Gastrocnemius medialis (tissue), 4 donors: ENCODE measurements at regions not wholly inside any gene's neighbourhood (a gene's known extent, or its start where the extent isn't known, plus 50 kb on each side); places are given as distances from the start of the nearest gene placed in this dataset.

ENCODE experiments used
- ATAC-seq, 2 donors: fragments of 150-250 bp; one replicate each; pipeline ENCODE4 v1.9.1; 2016
- DNase-seq, 2 donors: peaks; one replicate each; pipeline ENCODE4 v3.0.0-alpha.2; 2019
- H3K27ac ChIP-seq, 4 donors: fragments of 200-600 bp; sonication (generic); 1 replicate in 1 of 4; 2 replicates in 3 of 4; pipeline ENCODE4 v1.5.1; 2016 to 2018; ENCODE audit warnings: mild to moderate bottlenecking in 2 of 4, moderate library complexity in 1 of 4
- H3K27me3 ChIP-seq, 3 donors: fragments of 200-600 bp; sonication (generic) in 2 of 3; 1 replicate in 1 of 3; 2 replicates in 2 of 3; pipeline versions ENCODE4 v1.5.1 to v1.6.0; 2016 to 2019; ENCODE audit warnings: mild to moderate bottlenecking in 1 of 3, moderate library complexity in 1 of 3
- H3K36me3 ChIP-seq, 2 donors: fragments of 200-600 bp; sonication (generic) in 1 of 2; one replicate each; pipeline ENCODE4 v1.5.1; 2017 to 2018
- H3K4me1 ChIP-seq, 2 donors: fragments of 200-600 bp; sonication (generic) in 1 of 2; one replicate each; pipeline ENCODE4 v1.5.1; 2016 to 2017; ENCODE audit warnings: mild to moderate bottlenecking in 2 of 2
- H3K4me3 ChIP-seq, 4 donors: fragments of 200-600 bp; sonication (generic) in 3 of 4; 1 replicate in 1 of 4; 2 replicates in 3 of 4; pipeline ENCODE4 v1.5.1; 2016 to 2019; ENCODE audit warnings: mild to moderate bottlenecking in 2 of 4
- H3K9me3 ChIP-seq, 3 donors: fragments of 200-600 bp; sonication (generic) in 2 of 3; 1 replicate in 1 of 3; 2 replicates in 2 of 3; pipeline ENCODE4 v1.5.1; 2016 to 2019
- POLR2A ChIP-seq, 2 donors: fragments of 450-650 bp; IDR thresholded peaks; one replicate each; pipeline ENCODE4 v1.6.1; 2017; ENCODE audit warnings: antibody characterized with exemption in 2 of 2, mild to moderate bottlenecking in 2 of 2, moderate library complexity in 2 of 2
- in situ Hi-C, 4 donors: fragments of 200-750 bp; cut with MboI; loops; one replicate each; pipeline versions ENCODE4 v1.15.0 to v1.8.0; 2017; ENCODE audit warnings: low sequenced_read_pairs in 4 of 4
- intact Hi-C: fragments of 100-400 bp; cut with DNase I; formaldehyde crosslinking; loops from one replicate; pipeline ENCODE4 v1.15.1; 2023; ENCODE audit warnings: low total_unique reads
- TF ChIP-seq, protein P1 (sequence below), 5 experiments: fragments of 450-650 bp in 3 of 5; fragments of 200-600 bp in 2 of 5; sonication (generic) in 2 of 5; IDR thresholded peaks in 4 of 5; conservative IDR thresholded peaks in 1 of 5; 1 replicate in 4 of 5; 2 replicates in 1 of 5; pipeline ENCODE4 v1.5.1; 2016 to 2019; ENCODE audit warnings: antibody characterized with exemption in 5 of 5, mild to moderate bottlenecking in 3 of 5, moderate library complexity in 3 of 5

DNA sequence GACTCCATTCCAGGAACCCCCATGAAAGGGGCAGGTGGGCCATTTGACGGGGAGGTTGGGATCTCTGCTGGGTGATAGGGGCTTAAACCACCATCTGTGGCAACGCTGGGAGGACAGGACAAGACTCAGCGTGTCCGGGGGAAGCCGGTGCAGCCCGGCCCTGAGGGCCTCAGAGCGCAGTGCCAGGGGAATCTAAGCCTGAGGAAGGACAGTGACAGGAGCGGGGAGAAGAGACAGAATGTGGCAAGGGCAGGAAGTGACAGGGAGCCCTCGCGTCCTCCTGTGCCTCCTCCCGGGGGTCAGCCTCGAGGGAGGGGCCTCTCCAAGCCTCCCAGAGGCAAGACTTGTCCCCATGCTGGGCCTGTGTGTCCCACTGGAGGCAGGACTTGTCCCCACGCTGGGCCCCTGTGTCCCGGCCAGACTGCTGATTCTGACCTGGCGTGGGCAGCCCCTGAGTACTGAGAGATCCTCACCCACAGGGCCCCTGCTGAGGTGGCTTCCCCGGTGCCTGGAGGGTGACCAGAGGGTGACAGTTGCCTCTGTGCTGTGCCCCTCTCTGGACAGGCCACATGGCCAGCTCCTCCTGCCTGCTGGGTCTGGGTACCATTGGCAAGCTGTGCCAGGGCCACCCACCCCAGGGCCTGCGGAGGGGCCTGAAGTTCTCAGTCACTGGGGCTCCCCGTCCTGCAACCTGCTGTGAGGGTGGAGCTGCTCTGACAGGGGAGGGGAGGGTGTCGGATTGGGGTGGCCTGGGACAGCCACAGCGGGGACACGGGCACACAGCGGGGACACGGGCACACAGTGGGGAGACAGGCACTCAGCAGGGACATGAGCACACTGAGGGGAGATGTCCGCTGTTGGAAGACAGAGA is 676.2 kb downstream of the BRD1 start:
- Histone ChIP-seq H3K9me3 (no peaks in the 10 kb centered on the region), H3K36me3 (no peaks in the 10 kb centered on the region), H3K27ac (no peak overlapping the region), H3K27me3 (peaks cover 0 to 7% (median 0%) of the 10 kb centered on the region in 3 donors), H3K4me3 (no peak overlapping the region), H3K4me1 (no peaks in the 10 kb centered on the region)
- DNase-seq (no peak), ATAC-seq (no peak)
- in situ Hi-C loops = no loop called here
- TF ChIP-seq POLR2A (IDR thresholded peaks at IDR 0.05) = no peak
- TF ChIP-seq, protein P1, sequence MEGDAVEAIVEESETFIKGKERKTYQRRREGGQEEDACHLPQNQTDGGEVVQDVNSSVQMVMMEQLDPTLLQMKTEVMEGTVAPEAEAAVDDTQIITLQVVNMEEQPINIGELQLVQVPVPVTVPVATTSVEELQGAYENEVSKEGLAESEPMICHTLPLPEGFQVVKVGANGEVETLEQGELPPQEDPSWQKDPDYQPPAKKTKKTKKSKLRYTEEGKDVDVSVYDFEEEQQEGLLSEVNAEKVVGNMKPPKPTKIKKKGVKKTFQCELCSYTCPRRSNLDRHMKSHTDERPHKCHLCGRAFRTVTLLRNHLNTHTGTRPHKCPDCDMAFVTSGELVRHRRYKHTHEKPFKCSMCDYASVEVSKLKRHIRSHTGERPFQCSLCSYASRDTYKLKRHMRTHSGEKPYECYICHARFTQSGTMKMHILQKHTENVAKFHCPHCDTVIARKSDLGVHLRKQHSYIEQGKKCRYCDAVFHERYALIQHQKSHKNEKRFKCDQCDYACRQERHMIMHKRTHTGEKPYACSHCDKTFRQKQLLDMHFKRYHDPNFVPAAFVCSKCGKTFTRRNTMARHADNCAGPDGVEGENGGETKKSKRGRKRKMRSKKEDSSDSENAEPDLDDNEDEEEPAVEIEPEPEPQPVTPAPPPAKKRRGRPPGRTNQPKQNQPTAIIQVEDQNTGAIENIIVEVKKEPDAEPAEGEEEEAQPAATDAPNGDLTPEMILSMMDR (IDR thresholded peaks at IDR 0.05 in 4 of 5, conservative IDR thresholded peaks at IDR 0.05 in 1 of 5) = no peak
- intact Hi-C loops = no loop called here

DNA sequence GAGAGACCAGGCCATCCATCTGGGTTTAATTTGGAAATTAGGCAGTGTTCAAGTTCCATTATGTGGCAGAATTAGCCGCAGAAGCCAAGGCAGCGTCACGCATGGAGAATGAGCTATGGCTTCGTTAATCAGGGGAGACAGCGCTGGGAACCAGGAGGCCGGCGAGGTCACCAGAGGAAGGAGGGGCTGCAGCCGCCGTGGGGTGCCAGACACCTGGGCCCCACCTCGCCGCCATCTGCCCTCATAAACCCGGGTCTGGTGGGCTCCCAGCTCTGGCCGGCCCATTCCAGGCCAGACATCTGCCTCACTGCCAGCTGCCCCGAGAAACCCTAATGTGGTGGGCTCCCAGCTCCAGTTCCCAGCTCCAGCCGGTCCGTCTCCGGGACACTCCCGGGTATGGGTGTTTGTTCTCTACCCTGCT is 676.9 kb downstream of the BRD1 start:
- in situ Hi-C loops (no loop called here), intact Hi-C loops (no loop called here)
- Histone ChIP-seq H3K27me3 (peaks cover 0 to 7% (median 0%) of the 10 kb centered on the region in 3 donors), H3K9me3 (no peaks in the 10 kb centered on the region), H3K4me3 (no peak overlapping the region), H3K36me3 (no peaks in the 10 kb centered on the region), H3K27ac (no peak overlapping the region), H3K4me1 (no peaks in the 10 kb centered on the region)
- ATAC-seq (no peak), DNase-seq (no peak)
- TF ChIP-seq, protein P1 (IDR thresholded peaks at IDR 0.05 in 4 of 5, conservative IDR thresholded peaks at IDR 0.05 in 1 of 5) = no peak
- no peak for TF ChIP-seq POLR2A (IDR thresholded peaks at IDR 0.05)

DNA sequence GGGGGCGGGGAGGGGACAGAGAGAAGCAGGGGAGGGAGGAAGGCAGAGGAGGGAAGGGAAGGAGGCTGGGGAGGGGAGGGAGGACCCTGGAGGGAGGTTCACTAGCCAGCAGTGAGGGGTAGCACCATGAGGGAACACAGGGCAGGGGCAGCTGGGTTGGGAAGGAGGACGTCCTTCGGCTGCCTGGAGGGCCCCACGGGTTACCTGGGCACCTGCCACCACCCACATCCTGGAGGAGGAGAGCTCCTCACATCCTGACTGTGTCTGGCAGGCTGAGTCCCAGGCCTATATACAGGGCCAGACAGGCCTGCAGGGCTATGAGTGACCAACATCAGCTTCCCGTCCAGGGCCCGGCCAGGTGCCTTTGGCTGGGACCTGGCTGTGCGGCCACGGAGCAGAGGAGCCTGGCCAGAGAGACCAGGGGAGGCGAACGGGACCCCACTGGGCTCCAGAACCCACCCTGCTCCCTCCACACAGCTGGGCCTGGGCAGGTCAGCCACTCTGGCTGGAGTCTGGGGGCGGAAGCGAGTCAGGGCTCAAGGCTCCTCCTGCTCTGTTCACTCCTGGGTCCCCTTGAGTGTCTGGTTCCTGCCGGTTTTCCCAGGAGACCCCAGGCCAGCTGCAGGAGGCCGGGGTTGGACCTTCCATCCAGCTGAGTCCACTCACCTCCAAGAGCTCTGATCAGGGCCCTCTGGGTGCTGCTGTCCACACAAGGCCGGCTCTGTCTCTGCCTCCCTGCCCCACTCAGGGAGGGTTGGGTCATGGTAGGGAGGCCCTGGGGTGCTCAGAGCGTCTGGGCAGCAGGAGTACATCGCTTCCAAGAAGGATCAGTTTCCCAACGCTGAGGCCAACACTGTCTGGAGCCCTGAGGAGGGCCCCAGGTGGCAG is 677.7 kb downstream of the BRD1 start:
- Histone ChIP-seq H3K36me3 (no peaks in the 10 kb centered on the region), H3K4me3 (no peak overlapping the region), H3K9me3 (no peaks in the 10 kb centered on the region), H3K27ac (no peak overlapping the region), H3K4me1 (no peaks in the 10 kb centered on the region), H3K27me3 (peaks cover 0 to 7% (median 0%) of the 10 kb centered on the region in 3 donors)
- intact Hi-C loops (no loop called here), in situ Hi-C loops (no loop called here)
- no peak for DNase-seq
- TF ChIP-seq, protein P1 (IDR thresholded peaks at IDR 0.05 in 4 of 5, conservative IDR thresholded peaks at IDR 0.05 in 1 of 5) = no peak
- TF ChIP-seq POLR2A (IDR thresholded peaks at IDR 0.05) = no peak
- no peak for ATAC-seq

DNA sequence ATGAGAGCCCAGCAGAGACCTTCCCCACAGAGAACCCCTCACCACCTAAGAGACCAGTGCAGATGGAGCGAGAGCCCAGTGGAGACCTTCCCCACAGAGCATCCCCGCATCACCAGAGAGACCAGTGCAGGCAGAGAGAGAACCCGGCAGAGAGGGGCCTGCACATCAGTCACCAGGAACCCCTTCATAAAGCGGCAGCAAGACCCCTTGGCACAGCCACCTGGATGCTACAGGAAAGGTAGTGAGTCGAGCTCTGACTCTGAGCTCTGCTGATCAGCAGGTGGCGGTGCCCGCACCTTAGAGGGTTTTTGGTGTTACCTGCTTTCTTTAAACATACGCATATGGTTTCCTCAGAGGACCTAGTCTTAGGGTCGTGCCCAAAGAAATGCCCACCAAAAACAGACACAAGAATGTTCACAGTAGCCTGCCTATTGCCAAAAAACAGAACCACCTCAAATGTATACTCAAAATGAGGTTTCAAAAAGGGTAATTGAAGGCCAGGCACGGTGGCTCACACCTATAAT is 678.7 kb downstream of the BRD1 start:
- Histone ChIP-seq H3K4me1 (no peaks in the 10 kb centered on the region), H3K27ac (no peak overlapping the region), H3K9me3 (no peaks in the 10 kb centered on the region), H3K27me3 (peaks cover 0 to 7% (median 0%) of the 10 kb centered on the region in 3 donors), H3K4me3 (no peak overlapping the region), H3K36me3 (no peaks in the 10 kb centered on the region)
- intact Hi-C loops = no loop called here
- no peak for DNase-seq
- no peak for ATAC-seq
- no peak for TF ChIP-seq POLR2A (IDR thresholded peaks at IDR 0.05)
- TF ChIP-seq, protein P1 (IDR thresholded peaks at IDR 0.05 in 4 of 5, conservative IDR thresholded peaks at IDR 0.05 in 1 of 5) = no peak
- in situ Hi-C loops = no loop called here
